GM12891 (cell line): ENCODE measurements at regions not wholly inside any gene's neighbourhood (a gene's known extent, or its start where the extent isn't known, plus 50 kb on each side); places are given as distances from the start of the nearest gene placed in this dataset.

Experiments used
- PAX5 ChIP-seq: IDR thresholded peaks from 2 replicates; pipeline ENCODE4 v1.6.1; 2011; ENCODE audit warnings: low read length, moderate library complexity, mild to moderate bottlenecking; ENCODE audit not compliant: insufficient read depth, severe bottlenecking
- POLR2A ChIP-seq: IDR thresholded peaks from 2 replicates; pipeline ENCODE4 v1.6.1; 2011; ENCODE audit warnings: low read depth, low read length, control low read depth
- POLR2AphosphoS5 ChIP-seq: IDR thresholded peaks from 2 replicates; pipeline ENCODE4 v1.6.1; 2011; ENCODE audit warnings: low read depth, low read length, control low read depth
- SPI1 ChIP-seq: IDR thresholded peaks from 2 replicates; pipeline ENCODE4 v1.6.1; 2011; ENCODE audit warnings: low read depth, low read length, control low read depth
- TAF1 ChIP-seq: IDR thresholded peaks from 2 replicates; pipeline ENCODE4 v1.6.1; 2011; ENCODE audit warnings: low read depth, low read length, control low read depth

GRCh38 chr18:29063346-29063745 is 886.4 kb upstream of the CDH2 start:
- TF ChIP-seq POLR2A, result no peak
- no peak for TF ChIP-seq TAF1
- no peak for TF ChIP-seq POLR2AphosphoS5
- no peak for TF ChIP-seq SPI1
- TF ChIP-seq PAX5, result no peak
